Embryonic facial prominence (tissue), 1 donor: ENCODE measurements at regions not wholly inside any gene's neighbourhood (a gene's known extent, or its start where the extent isn't known, plus 50 kb on each side); places are given as distances from the start of the nearest gene placed in this dataset.
"Not testable (repeated sequence)": the region's sequence is repeated elsewhere in the genome, so short reads cannot be mapped to it uniquely, and the experiment has no call there.

Experiments
- DNase-seq: peaks from one replicate; pipeline ENCODE4 v3.0.0-alpha.2; 2016; ENCODE audit errors: extremely low spot score

DNA sequence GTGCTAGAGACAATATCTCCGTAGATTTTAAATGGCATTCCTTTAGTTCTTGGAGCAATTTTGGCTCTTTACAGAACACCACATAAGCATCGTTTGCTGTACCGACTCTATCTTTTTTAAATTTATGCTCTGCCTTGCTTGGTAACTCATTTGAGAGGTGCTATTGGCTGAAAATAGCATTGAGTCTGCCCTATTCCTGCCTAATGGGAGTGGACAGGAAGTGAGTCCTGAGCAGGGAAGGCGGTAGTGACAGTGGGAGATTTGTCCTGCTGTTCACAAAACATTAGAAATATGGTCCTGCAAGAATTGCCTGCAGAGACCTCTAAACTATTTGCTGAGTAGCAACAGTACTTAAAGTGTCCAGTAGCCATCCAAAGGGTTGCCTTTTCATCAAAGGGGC is 115.2 kb upstream of the IFNE start:
- no peak for DNase-seq

DNA sequence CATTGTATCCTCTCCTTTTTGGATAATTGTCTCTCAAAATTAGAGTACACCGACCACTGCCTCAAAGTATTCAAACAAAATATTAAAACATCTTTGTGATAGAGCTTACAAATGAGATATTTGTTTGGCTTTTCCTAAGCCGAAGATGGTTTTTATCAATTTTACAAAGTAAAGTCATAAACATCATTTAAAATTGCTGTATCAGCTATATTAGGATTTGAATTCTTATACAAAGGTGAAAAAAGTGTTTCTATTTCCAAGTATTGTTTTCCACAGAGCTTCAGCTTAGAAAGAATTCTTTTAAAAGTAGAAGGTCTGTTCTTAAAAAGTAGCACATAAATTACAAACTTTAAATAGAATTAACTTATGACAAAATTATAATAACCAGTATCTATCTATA is 116.6 kb upstream of the IFNE start:
- no peak for DNase-seq

DNA sequence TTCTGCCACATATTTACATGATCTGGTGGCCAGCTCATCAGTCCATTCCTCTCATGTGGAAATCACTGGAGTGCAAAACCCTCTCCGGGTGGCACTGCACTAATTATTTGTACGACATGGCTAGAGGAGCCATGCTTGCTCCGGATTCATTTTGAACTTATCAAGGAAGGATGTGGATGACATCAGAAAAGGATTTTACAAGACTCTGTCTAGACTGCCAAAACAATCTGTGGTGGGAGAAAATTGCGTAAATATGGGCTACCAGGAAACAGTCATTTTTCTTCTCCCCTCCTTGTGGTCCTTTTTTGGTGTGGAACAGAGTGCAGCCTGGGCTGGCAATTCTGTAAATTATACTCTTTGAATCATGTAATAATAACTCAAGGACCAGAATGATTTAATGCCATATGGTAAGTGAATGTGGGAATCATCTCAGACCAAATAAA is 123.4 kb upstream of the IFNE start:
- no peak for DNase-seq

DNA sequence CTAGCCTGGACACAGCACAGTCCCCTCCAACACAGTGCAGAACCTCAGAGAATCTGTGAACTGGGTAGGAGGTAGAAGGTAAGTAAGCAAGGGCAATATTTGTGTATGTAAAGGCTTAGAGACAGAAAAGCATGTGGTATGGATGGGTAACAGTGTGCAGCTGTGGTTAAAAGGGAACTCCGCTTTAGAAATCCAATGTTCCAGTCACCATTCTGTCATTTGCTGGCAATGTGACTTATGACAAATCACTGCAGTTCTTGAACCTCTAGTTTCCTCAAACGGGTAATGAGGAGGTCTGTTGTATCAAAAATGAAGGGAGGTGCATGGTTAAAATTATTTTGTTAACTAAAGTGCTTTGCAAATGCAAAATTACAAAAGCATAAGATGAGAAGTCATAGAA is 125.5 kb upstream of the IFNE start:
- no peak for DNase-seq

DNA sequence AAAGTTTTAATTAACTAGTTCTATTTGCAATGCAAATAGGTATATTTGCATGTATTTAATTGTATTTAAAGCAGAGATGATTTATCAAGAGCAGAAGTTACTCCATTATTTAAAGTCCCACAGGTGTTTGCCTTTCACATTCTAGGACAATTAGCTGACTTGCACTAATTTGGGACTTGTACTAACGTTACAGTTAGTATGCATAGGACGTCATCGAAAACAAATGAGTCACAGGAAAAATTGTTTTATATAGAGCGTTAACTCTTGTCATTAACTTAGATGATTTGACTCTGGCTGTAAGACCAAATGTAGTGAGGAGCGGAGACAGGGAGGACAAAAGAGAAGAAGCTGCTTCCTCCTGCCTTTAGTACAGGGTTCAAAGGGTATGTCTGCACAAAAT is 126.1 kb upstream of the IFNE start:
- DNase-seq, result no peak

GRCh38 chr9:21609506-21609905 is 127.4 kb upstream of the IFNE start:
- no peak for DNase-seq

DNA sequence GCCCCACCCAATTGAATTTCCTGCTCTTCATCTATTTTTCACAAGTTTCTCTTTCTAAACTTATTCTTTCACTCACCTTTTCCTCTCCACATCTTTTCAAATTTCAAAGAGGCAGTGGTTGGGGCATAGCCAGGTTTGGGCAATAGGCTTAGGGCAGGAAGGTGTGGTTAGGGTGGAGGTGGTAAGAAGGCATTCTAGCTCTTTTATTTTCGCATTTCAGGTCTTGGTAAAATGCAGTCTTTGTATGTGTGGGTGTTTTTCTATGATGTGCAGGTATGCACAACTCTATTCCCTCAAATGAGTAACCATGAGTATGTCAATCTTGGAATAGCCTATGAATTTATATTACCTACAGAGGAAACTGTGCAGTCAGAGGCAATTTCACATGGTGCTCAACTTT is 129.8 kb upstream of the IFNE start:
- DNase-seq, result no peak

DNA sequence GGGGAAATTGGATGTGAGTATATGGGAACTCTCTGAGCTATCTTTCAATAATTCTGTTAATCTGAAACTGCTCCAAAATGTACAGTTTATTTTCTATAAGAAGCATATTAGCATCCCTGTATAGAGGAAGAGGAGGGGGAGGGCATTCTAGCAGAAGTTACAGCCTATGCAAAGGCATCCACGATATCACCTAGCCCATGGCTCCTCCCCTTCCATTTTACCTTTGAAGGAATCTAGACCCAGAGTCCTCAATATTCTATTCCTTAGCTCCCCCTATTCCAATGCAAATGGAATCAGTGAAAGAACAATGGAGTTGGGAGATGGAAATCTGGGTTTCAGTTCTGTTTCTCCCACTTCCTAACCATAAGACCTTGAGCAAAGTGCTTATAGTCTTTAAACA is 132.9 kb upstream of the IFNE start:
- DNase-seq, result no peak

DNA sequence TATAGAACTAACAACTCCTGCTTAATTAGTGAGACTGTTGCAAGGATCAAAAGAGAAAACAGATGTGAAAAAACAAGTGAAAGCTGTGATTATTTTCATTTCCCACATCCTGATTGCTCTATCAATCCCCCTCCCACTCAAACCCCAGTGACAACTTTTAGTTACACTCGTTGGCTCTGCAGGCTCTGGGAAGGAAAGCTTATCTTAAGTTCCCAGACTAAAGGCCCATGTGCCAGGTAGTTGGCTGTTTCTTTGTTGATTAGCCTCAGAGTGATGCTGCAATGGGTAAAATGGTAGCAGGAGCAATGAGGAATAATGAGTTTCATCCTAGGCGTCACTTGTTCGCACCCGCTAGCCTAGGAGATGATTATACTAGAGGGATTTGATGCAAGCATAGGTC is 133.3 kb upstream of the IFNE start:
- no peak for DNase-seq

- DNase-seq, result no peak
Measured at GRCh38 chr9:21616082-21616778, 134.1 kb upstream of the IFNE start.

- DNase-seq, result no peak
Measured at GRCh38 chr9:21624675-21625644, 142.8 kb upstream of the IFNE start.

DNA sequence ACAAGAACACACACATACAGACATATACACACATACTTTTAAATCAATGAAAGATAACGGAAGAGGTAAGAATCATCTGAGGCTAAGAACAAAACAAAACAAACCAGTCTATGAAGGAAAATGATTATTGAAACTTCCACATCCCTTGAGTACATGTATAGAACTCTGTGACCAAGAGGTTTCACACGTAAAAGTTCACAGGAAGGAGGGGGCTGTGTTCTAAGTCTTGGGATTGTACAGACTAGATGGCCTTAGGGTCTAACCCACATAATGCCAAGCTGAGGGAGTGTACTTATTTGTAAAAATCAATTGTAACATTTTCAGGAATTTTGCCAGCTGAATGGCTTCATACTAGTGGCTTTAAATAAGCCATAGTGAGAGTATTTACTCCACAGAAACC is 144.4 kb upstream of the IFNE start:
- no peak for DNase-seq

- not testable (repeated sequence) for DNase-seq
Measured at GRCh38 chr9:21628954-21629353, 146.8 kb upstream of the IFNE start.

- no peak for DNase-seq
Measured at GRCh38 chr9:21634951-21635350, 152.8 kb upstream of the IFNE start.

DNA sequence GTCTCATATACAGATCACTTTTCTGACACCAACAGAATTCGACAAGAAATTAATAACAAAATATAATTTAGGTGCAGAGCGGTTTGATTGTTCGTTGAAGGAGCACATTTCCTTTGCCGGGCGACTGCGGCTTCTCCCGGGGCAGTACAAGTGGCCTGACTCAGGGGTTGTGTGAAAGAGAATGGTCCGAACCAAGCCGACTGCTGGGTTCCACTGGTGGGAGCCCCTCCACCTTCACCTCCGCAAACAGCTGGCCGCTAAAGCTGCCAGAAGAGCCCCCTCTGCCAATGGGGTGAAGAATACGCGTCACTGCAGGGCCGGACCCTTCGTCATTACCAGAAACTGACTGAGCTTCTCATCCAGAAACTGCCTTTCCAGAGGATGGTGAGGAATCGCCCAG is 156.0 kb upstream of the IFNE start:
- no peak for DNase-seq

- no peak for DNase-seq
Measured at GRCh38 chr9:21653091-21653490, 149.3 kb upstream of the MTAP start.

- DNase-seq, result no peak
Measured at GRCh38 chr9:21653589-21653988, 148.8 kb upstream of the MTAP start.

- no peak for DNase-seq
Measured at GRCh38 chr9:21656776-21657674, 145.4 kb upstream of the MTAP start.

GRCh38 chr9:21657966-21658667 is 144.3 kb upstream of the MTAP start:
- DNase-seq, result no peak

DNA sequence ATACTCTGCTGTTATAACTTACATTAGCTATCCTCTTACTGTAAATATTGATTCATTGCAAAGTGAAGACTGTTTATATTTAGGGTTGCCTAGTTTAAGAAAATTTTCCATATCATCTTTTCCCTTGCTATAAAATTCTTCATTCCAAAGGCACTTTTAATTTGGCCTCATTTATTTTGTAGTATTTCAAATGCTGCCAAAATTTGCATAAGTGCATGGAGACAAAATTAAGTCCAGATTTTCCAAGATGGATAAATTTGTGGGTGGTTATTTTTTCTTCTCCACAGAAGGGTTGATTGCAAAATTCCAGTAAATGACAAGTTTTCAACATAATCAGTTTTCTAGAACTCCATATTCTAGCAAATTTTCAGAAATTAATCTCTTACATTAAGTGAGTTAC is 141.5 kb upstream of the MTAP start:
- no peak for DNase-seq

GRCh38 chr9:21661626-21662025 is 140.8 kb upstream of the MTAP start:
- DNase-seq, result no peak
